Gastrocnemius medialis (tissue), 4 donors: ENCODE measurements at regions not wholly inside any gene's neighbourhood (a gene's known extent, or its start where the extent isn't known, plus 50 kb on each side); places are given as distances from the start of the nearest gene placed in this dataset.
"Not testable (repeated sequence)": the region's sequence is repeated elsewhere in the genome, so short reads cannot be mapped to it uniquely, and the experiment has no call there.

Source experiments
- ATAC-seq, 2 donors: fragments of 150-250 bp; one replicate each; pipeline ENCODE4 v1.9.1; 2016
- DNase-seq, 2 donors: peaks; one replicate each; pipeline ENCODE4 v3.0.0-alpha.2; 2019
- H3K27ac ChIP-seq, 4 donors: fragments of 200-600 bp; sonication (generic); 1 replicate in 1 of 4; 2 replicates in 3 of 4; pipeline ENCODE4 v1.5.1; 2016 to 2018; ENCODE audit warnings: mild to moderate bottlenecking in 2 of 4, moderate library complexity in 1 of 4
- H3K27me3 ChIP-seq, 3 donors: fragments of 200-600 bp; sonication (generic) in 2 of 3; 1 replicate in 1 of 3; 2 replicates in 2 of 3; pipeline versions ENCODE4 v1.5.1 to v1.6.0; 2016 to 2019; ENCODE audit warnings: mild to moderate bottlenecking in 1 of 3, moderate library complexity in 1 of 3
- H3K36me3 ChIP-seq, 2 donors: fragments of 200-600 bp; sonication (generic) in 1 of 2; one replicate each; pipeline ENCODE4 v1.5.1; 2017 to 2018
- H3K4me1 ChIP-seq, 2 donors: fragments of 200-600 bp; sonication (generic) in 1 of 2; one replicate each; pipeline ENCODE4 v1.5.1; 2016 to 2017; ENCODE audit warnings: mild to moderate bottlenecking in 2 of 2
- H3K4me3 ChIP-seq, 4 donors: fragments of 200-600 bp; sonication (generic) in 3 of 4; 1 replicate in 1 of 4; 2 replicates in 3 of 4; pipeline ENCODE4 v1.5.1; 2016 to 2019; ENCODE audit warnings: mild to moderate bottlenecking in 2 of 4
- H3K9me3 ChIP-seq, 3 donors: fragments of 200-600 bp; sonication (generic) in 2 of 3; 1 replicate in 1 of 3; 2 replicates in 2 of 3; pipeline ENCODE4 v1.5.1; 2016 to 2019
- POLR2A ChIP-seq, 2 donors: fragments of 450-650 bp; IDR thresholded peaks; one replicate each; pipeline ENCODE4 v1.6.1; 2017; ENCODE audit warnings: antibody characterized with exemption in 2 of 2, mild to moderate bottlenecking in 2 of 2, moderate library complexity in 2 of 2
- in situ Hi-C, 4 donors: fragments of 200-750 bp; cut with MboI; loops; one replicate each; pipeline versions ENCODE4 v1.15.0 to v1.8.0; 2017; ENCODE audit warnings: low sequenced_read_pairs in 4 of 4
- intact Hi-C: fragments of 100-400 bp; cut with DNase I; formaldehyde crosslinking; loops from one replicate; pipeline ENCODE4 v1.15.1; 2023; ENCODE audit warnings: low total_unique reads
- TF ChIP-seq, protein P1 (sequence below), 5 experiments: fragments of 450-650 bp in 3 of 5; fragments of 200-600 bp in 2 of 5; sonication (generic) in 2 of 5; IDR thresholded peaks in 4 of 5; conservative IDR thresholded peaks in 1 of 5; 1 replicate in 4 of 5; 2 replicates in 1 of 5; pipeline ENCODE4 v1.5.1; 2016 to 2019; ENCODE audit warnings: antibody characterized with exemption in 5 of 5, mild to moderate bottlenecking in 3 of 5, moderate library complexity in 3 of 5

DNA sequence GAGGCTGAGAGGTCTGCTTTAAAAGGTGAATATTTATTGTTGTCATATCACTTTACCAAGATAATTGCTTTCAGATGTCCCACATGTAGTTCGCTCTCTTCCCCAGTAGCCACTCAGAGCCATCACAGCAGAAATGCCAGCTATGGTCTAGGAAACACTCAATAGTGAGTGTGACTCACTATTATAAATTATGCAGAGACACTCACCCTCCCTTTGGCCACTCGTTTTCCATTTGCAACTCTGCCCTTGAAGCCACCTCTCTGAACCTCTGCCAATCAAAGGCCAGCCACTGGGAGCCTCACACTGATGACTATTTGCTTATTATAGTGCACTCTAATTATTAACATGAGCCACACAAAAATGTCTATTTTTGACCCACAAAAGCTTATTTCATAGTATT lies 328.1 kb upstream of the ATP10A start:
- in situ Hi-C loops, result no loop called here

GRCh38 chr15:26186138-26186537 lies 323.0 kb upstream of the ATP10A start:
- intact Hi-C loops, DNase-seq, H3K4me3 ChIP-seq, H3K27ac ChIP-seq, H3K36me3 ChIP-seq, H3K4me1 ChIP-seq, H3K9me3 ChIP-seq, ATAC-seq, H3K27me3 ChIP-seq, in situ Hi-C loops: not testable (repeated sequence)

More for the DNA sequence above, 328.1 kb upstream of the ATP10A start:
- H3K4me3 ChIP-seq, result no peak overlapping the region
- ATAC-seq (no peak), DNase-seq (no peak)
- no peak for TF ChIP-seq POLR2A (IDR thresholded peaks at IDR 0.05)
- TF ChIP-seq, protein P1, sequence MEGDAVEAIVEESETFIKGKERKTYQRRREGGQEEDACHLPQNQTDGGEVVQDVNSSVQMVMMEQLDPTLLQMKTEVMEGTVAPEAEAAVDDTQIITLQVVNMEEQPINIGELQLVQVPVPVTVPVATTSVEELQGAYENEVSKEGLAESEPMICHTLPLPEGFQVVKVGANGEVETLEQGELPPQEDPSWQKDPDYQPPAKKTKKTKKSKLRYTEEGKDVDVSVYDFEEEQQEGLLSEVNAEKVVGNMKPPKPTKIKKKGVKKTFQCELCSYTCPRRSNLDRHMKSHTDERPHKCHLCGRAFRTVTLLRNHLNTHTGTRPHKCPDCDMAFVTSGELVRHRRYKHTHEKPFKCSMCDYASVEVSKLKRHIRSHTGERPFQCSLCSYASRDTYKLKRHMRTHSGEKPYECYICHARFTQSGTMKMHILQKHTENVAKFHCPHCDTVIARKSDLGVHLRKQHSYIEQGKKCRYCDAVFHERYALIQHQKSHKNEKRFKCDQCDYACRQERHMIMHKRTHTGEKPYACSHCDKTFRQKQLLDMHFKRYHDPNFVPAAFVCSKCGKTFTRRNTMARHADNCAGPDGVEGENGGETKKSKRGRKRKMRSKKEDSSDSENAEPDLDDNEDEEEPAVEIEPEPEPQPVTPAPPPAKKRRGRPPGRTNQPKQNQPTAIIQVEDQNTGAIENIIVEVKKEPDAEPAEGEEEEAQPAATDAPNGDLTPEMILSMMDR (IDR thresholded peaks at IDR 0.05 in 4 of 5, conservative IDR thresholded peaks at IDR 0.05 in 1 of 5), result no peak
- no peaks in the 10 kb centered on the region for H3K27me3 ChIP-seq
- intact Hi-C loops, result no loop called here
- H3K4me1 ChIP-seq, result no peaks in the 10 kb centered on the region
- H3K9me3 ChIP-seq, result no peaks in the 10 kb centered on the region
- no peaks in the 10 kb centered on the region for H3K36me3 ChIP-seq
- no peak overlapping the region for H3K27ac ChIP-seq

DNA sequence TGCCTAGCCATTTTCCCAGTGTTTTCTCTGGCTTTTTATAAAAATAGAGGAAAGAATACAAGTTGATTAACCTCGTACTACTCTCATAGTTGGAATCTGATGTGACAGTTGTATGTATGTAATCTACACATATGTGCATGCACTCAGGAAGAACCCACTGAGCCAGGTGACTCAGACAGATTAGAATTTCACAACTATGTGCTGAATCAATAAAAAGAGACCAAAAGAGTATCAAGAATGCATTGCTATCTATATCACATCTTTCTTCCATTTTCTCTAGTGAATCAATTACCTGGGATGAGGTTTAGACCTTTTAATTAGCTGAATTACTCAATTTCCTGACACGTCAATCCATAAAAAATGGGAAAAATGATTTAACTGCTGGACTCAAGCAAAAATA lies 319.3 kb upstream of the ATP10A start:
- DNase-seq, result no peak
- intact Hi-C loops (no loop called here), in situ Hi-C loops (no loop called here)
- Histone ChIP-seq H3K4me1 (no peaks in the 10 kb centered on the region), H3K4me3 (no peak overlapping the region), H3K9me3 (no peaks in the 10 kb centered on the region), H3K27ac (no peak overlapping the region), H3K36me3 (no peaks in the 10 kb centered on the region), H3K27me3 (no peaks in the 10 kb centered on the region)
- ATAC-seq, result no peak
- TF ChIP-seq POLR2A (IDR thresholded peaks at IDR 0.05), result no peak
- TF ChIP-seq, protein P1 (IDR thresholded peaks at IDR 0.05 in 4 of 5, conservative IDR thresholded peaks at IDR 0.05 in 1 of 5), result no peak

- TF ChIP-seq, protein P1 (IDR thresholded peaks at IDR 0.05 in 4 of 5, conservative IDR thresholded peaks at IDR 0.05 in 1 of 5), result no peak
- no peak for TF ChIP-seq POLR2A (IDR thresholded peaks at IDR 0.05)
- Histone ChIP-seq H3K4me3 (no peak overlapping the region), H3K9me3 (no peaks in the 10 kb centered on the region), H3K36me3 (no peaks in the 10 kb centered on the region), H3K27me3 (no peaks in the 10 kb centered on the region), H3K27ac (no peak overlapping the region), H3K4me1 (no peaks in the 10 kb centered on the region)
- DNase-seq (no peak), ATAC-seq (no peak)
- in situ Hi-C loops, result no loop called here
- intact Hi-C loops, result no loop called here
Observed at GRCh38 chr15:26179906-26180305, 316.8 kb upstream of the ATP10A start.

GRCh38 chr15:26178640-26179220 lies 315.6 kb upstream of the ATP10A start:
- in situ Hi-C loops (no loop called here), intact Hi-C loops (no loop called here)
- Histone ChIP-seq H3K4me3 (no peak overlapping the region), H3K9me3 (no peaks in the 10 kb centered on the region), H3K4me1 (no peaks in the 10 kb centered on the region), H3K36me3 (no peaks in the 10 kb centered on the region), H3K27ac (no peak overlapping the region), H3K27me3 (no peaks in the 10 kb centered on the region)
- TF ChIP-seq, protein P1 (IDR thresholded peaks at IDR 0.05 in 4 of 5, conservative IDR thresholded peaks at IDR 0.05 in 1 of 5), result no peak
- DNase-seq (no peak), ATAC-seq (no peak)
